HG03521 (cell line): ENCODE measurements at regions not wholly inside any gene's neighbourhood (a gene's known extent, or its start where the extent isn't known, plus 50 kb on each side); places are given as distances from the start of the nearest gene placed in this dataset.

Source experiments
- ATAC-seq: cut with Tn5 transposase; IDR thresholded peaks from one replicate; pipeline ENCODE4 v1.9.1; 2021; ENCODE audit warnings: mild to moderate bottlenecking, moderate library complexity; ENCODE audit not compliant: unreplicated experiment

DNA sequence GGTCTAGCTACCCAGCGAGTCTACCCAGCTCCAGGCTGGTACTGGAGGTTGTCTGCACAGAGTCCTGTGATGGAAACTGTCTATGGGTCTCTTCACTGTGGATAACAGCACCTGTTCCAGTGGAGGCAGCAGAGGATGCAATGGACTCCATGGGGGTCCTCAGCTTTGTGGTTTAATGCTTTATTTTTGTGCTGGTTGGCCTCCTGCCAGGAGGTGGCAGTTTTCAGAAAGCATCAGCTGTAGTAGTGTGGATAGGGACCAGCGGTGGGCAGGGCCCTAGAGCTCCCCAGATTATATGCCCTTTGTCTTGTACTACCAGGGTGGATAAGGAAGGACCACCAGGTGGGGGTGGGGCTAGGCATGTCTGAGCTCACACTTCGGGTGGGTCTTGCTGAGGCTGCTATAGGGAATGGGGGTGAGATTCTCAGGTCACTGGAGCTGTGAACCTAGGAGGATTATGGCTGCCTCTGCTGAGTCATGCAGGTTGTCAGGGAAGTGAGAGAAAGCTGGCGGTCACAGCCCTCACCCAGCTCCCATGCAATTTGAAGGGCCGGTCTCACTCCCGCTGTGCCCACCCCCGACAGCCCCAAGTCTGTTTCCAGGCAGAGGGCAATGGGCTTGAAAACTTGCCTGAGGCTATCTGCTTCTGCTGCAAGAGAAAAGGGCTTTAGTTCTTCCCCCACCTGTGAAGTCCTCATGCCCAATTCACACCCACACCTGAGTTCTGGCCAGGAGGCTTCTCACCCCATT lies 397.1 kb downstream of the TLE1 start:
- ATAC-seq = no peak

DNA sequence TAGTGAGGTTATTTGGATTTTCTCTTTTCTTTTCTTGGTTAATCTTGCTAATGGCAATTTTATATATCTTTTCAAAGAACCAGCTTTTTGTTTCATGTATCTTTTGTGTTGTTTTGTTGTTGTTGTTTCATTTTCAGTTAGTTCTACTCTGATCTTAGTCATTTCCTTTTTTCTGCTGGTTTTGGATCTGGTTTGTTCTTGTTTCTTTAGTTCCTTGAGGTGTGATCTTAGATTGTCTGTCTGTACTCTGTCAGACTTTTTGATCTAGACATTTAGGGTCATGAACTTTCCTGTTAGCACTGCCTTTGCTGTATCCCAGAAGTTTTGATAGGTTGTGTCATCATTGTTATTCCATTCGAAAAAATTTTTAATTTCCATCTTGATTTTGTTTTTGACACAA lies 399.7 kb downstream of the TLE1 start:
- no peak for ATAC-seq

DNA sequence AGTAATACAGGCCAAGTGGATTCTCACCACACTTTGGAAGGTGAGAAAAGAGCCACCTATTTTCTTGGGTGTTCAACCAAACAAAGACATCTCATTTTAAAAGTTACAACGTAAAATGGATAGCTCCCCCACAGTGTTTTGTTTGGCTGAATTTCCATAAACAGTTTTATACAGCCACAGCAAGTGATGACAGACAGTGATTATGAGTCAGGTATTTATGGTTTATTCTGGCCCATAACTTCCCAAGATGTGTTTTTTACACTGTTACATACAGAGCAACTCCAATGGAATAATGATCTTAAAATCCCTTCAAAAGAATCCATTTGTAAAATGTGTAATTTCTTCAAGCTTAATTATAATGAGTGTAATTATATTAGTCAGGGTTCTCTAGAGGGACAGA lies 421.3 kb downstream of the TLE1 start:
- ATAC-seq = no peak

DNA sequence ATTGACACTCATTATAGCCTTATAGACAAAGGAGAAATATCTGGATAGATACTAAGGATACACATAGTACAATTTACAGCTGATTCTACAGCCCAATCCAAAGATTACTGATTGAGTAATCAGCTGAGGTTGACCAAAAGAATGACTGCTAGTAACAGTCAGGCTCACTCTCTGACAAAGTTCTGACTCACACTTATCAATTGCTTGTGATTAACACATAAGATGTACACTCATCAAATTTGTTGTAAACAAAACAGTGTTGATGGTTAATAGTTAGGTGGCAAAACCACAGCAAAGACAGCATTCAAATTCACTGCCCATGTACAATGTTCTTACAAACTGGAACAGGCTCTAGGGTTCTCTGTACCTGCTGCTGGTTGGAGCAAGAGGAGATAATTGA lies 422.7 kb downstream of the TLE1 start:
- no peak for ATAC-seq

DNA sequence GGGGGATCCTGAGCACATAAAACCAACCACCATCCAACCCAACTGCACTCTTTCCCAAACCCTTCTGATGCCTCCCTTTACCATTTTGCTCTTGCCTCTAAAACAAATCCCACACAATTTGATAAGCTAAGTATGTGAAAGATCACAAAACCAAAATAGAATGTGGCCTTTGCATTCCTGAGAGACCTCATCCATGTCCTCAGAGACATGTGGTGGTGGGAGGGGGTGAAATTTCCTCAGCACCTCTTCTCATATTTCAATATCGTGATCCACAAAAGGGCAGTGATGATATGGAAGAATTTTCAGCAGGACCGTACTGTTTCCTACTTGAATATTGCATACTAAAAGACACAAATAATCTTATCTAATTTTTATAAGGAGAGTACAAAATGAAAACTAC lies 423.3 kb downstream of the TLE1 start:
- no peak for ATAC-seq

DNA sequence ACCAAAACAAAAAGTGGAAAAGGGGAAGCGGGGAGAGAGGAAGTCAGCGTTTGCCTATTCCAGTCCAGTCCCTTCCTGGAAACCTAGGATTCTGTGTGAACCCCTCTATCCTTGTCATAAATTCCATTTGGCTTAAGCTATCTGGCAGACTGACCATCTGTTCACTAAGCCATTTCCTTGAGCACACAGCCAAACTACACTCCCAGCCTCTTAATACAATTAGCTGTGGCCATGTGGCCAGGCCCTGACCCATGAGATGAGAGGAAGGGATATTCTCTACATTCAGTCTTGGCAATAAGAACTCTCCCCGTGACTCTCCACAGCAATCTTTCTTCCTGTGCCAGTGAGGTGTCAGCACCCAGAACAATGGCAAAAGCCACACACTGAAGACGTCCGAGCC lies 424.8 kb downstream of the TLE1 start:
- no peak for ATAC-seq

DNA sequence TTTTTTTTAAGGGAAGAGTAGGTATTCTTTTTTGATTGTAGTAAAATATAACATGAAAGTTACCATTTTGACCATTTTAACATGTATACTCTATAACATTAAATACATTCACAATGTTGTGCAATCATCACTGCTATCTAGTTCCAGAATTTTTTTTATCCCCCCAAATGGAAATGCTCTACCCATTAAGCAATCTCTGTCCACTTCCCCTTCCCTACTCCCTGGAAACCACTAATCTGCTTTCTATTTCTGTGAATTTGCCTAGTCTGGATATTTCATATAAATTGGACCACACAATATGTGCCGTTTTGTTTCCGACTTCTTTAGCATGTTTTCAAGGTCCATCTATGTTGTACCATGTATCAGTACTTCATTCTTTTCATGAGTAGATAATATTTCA lies 429.5 kb downstream of the TLE1 start:
- ATAC-seq = no peak

DNA sequence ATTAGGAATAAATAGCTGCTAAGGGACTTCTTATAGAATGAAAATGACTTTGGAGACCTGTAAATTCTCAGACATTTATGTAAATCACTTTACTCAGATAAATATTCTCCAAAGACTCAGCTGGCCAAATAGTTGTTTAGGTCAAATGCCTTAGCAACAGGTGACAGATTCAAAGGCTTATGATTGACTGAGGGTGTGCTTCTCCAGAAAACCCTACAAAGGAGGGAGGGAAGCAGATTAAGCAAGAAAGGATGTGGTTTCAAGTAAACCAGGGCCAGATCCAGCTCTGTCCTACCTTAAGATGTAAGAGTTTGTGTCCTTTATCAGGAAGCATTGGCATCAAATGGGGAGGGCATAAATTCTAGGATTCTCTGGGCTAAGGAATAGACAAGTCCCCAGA lies 433.0 kb downstream of the TLE1 start:
- no peak for ATAC-seq

DNA sequence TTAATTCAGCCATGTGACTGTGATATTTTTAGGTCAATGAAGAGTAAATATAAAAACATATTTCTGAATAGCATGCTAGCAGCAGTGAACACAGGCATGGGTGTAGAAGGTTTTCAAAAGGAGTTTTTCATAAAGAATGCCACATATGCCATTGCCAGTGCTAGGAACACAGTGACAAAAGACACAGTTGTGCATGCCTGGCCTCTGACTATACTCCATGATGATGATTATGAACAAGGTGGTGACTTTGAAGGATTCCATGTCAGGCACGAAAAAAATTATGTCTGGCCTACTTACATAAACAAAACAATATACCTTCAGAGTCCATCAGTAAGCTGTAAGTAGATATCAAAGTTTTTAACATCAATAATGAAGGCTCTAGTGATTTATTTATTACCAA lies 438.7 kb downstream of the TLE1 start:
- no peak for ATAC-seq

DNA sequence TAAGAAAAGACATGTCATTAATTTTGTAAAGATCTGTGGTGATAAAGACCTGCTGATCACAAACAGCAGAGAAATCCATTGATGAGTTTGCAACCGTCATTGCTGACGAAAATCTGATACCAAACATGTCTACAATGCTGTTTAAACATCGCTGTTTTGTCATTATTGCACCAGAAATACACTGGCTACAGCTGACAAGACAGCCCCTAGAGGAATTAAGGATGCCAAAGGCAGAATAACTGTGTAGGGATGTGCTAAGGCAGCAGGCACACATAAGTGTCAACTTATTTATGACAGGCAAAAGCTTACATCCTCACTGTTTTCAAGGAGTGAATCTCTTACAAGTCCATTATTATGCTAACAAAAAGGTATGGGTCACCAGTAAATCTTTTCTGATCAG lies 439.3 kb downstream of the TLE1 start:
- ATAC-seq = no peak

DNA sequence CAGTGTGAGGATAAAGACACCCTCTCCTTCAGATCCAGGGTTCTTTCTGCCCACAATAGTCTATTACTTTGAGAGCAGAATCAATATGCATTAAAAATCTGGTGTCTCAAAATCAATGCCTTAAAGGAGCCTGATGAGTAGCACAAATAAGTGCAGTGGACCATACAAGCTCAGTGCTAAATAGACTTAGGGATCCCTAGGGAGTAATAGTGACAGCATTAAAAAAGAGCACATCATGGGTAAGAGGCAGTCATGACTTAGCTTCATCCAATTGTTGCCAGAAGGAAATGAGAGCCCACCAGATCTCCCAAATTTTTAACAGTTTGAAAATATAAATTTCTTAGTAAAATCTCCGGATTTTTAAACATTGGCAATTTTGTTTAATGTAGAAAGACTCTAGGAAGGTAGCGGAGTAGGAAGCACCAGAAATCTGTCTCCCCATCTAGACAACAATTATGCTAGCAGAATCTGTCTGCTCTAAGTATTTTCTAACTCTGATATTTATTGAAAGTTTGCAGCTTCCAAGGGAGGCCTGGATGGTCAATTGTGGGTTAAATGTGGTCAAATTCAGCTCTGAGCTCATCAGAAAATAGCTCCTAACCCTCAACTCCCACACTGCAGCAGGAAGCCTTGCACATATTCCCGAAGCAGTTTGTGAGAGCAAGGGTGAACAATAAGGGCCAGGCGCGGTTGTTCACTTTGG lies 443.9 kb downstream of the TLE1 start:
- ATAC-seq = no peak

DNA sequence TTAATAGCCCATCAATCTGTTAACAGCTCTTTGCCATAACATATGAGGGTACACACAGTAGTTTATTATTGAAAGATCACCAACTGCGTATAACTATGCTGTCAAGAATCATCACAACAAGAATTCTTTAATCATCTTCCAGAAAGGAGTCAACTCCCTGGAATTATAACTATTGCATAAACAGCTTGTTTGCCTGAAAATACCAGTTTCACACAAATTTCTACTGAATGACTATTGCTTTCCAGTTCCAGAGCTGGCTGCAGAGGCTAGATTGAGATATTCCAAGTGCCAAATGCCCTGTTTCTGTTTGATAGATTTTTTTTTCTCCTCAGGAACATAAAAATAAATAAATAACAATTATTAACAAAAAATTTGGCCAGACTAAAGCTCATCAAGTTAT lies 444.7 kb downstream of the TLE1 start:
- no peak for ATAC-seq

DNA sequence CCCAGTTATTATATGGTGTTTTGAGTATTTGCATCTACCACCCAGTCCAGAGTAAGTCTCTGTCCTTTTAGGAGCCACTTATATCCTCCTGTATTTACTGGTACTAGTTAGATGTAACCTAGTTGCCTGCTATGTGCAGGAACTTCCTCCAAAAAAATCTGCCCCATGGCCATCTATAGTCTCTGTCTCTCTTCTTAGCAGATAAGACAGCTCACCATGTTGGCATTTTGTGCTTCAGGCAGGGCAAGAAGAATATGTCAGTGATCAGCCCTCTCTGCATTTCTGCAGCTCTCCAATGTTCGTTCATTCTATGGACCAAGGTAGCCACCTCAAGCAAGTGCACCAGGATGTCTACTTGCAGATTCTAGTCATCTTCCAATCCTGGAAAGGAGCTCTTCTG lies 446.5 kb downstream of the TLE1 start:
- no peak for ATAC-seq

DNA sequence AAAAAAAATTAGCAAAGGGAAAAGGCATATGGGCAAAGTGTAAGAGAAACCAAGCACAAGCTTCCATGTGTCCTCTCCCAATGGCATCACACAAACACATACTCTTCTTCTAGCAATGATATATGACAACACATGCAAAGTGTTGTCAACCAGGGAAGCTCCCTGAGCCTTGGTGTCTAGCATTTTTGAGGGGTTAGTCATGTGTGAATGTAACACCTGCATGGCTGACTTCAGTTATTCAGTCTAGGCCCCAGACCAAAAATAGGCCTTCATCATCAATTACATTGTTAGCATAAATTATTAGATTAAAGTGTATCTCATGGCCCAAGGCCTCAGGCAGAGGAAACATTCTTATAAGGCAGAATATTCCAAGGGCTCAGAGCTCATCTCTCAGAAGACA lies 450.0 kb downstream of the TLE1 start:
- no peak for ATAC-seq

DNA sequence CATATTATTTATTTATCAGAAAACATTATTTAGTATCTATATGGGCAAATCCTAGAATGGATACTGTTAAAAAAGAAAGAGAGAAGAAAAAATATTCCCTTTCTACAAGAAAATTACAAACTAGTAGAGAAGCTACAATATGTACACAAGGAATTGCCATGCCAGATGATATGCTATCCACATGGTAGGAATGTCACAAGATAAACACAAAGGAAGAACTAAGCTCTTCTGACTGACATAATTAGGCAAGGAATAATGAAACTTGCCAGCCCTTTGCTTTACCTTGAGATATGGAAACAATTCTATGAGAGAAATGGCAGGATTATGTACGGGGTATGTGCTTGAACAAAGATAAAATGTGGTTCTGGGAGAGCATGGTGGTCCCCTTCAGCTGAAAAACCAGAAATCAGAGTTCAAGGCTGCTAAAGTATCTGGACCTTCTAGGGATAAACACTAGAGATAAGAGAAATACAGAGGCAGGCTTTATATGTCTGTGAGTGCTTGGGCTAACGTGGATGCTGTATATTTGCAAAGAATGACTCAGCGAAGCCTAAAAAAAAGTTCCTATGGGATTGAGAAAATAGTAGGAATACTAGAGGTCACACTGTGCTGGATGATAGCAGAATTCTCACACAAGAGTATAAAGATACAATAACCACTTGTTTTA lies 451.6 kb downstream of the TLE1 start:
- no peak for ATAC-seq

DNA sequence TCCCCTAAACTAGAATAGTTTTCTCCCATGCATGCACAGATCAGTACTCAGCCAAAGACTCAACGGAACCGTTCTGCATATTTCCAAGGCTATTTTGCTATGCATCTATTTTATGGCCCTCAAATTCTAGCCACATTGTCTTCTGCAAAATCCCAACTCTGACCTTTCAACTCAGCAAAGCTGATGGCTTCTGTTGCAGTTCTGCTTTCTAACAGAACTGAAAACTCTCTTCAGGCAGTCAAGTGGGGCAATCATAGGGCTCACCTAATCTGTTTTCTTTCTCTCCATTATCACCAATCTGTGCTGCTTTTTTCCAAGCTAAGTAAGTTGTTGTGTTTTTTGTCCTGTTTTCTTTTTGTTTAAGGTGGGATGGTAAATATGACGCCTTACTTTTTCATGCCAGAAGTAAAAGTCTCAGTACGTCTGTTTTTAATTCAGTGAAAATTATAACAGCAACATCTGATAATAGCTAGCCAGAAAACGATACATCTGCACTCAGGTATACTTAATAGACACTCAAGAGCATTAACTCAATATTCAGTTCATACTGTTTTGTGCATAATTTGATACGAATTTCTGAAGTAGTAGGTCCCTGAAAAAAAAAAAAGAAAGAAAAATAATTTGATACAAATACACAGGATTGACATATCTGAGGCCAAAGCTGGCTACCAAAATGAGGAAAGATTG lies 454.3 kb downstream of the TLE1 start:
- ATAC-seq = no peak

DNA sequence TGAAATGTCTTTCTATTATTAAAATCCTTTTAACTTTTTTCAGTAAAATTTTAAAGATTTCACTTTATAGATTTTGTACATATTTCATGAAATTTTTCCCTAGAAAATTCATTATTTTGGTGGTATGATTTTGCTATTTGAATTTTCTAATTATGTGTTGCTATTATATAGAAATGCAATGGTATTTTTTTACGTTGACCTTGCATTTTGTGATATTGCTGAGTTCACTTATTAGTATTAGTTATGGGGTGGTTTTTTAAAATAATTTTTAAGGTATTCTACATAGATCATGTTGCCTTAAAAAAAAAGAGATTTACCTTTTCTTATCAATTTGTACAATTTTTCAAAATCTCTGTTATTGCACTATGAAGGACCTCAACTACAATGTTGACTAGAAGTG lies 458.3 kb downstream of the TLE1 start:
- ATAC-seq = no peak

DNA sequence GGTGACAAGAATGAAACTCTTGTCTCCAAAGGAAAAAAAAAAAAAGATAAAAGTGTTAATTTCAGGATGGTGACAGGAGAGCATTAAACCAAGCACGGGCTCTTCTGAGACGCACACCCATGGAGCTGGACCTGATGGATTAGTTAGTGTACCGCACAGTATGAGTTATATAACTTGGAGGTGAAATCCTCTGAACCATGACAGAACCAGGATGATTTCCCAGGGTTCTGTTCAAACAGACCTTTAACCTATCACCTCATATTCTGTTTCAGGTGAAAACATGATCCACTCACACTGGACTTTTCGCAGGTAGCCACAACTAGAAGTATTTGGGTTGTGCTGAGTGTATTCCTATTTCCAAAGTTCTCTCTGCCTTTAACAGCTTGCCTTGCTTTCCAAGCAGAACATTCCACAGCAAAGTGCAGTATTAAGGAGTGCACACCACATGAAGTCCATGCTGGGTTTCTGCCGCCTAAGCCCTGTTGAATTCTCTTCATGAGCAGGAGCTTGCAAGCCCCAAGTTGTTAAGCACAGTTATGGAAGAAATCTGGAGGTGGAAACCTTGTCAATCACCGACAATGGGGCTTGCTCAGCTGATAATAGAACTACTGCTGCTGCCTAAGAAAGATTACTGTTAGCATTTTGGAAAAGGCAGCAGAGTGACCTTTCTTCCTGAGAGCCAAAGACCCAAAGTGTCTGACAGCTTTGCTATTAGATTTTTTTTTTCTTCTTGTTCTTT lies 461.7 kb downstream of the TLE1 start:
- ATAC-seq = no peak

DNA sequence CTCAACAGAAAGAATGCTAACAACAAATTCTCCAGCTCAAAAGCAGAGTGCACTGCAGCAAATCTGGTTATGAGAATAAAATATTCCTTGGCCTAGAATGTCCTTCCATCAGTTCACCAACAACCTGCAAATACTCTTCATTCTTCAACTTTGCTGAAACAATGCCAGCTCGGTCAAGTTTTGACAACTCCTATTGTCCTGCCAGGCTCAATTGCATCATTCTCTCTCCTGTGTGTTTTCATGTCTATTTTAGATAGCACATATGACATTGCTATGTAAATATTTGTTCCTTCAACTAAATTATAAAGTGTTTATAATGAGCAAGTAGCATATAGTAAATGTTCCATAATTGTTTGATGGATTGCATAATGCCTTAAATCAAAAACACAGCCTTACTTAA lies 463.8 kb downstream of the TLE1 start:
- no peak for ATAC-seq

DNA sequence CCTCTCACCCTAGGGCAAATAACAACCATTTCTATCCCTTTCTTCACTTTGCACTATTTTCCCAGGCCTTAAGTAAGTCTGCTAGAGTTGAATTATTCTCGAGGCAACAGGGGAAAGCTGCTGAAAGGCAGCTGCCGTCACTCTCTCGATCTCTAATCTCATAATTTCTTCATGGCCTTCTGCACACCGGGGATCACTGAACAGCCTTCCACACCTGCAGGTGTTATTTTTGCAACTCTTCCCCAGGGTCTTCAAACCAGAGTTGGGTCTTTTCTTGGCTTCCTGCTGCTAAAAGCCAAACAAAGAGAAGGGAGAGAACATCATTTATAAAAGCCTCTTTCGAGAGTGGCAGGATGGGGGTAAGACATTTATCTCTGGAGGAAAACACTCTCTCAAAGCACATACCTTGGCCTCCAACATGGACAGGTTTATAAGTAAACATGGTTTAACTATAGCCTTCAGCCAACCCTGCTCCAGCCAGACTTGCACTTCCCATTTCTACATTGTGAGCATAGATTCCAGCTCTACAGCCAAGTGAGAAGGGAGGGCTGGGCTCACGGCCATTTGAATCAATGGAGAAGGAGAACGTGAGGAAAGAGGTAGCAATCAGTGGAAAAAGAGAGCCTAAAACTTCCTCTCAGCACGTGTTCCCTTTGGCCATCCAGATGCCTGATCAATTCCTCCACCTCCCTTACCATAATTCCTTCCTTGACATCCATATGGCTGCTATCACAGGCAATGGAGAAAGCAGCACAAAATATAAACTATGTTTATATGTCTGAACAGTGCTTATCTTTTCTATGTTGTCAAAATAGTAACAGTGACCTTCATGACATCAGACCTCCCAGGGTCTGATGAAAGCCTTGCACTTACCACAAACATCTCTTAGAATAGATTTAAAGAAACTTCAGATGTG lies 464.9 kb downstream of the TLE1 start:
- ATAC-seq = no peak
